PC-9 (cell line): ENCODE measurements at regions not wholly inside any gene's neighbourhood (a gene's known extent, or its start where the extent isn't known, plus 50 kb on each side); places are given as distances from the start of the nearest gene placed in this dataset.

ENCODE experiments used
- CTCF ChIP-seq: fragments of 200-600 bp; sonication (generic); conservative IDR thresholded peaks from 2 replicates; pipeline ENCODE4 v1.6.1; 2017; ENCODE audit warnings: mixed run types, antibody characterized with exemption, mild to moderate bottlenecking, moderate library complexity
- EZH2 ChIP-seq: fragments of 200-600 bp; sonication (generic); IDR thresholded peaks from 2 replicates; pipeline ENCODE4 v1.8.0; 2017; ENCODE audit warnings: antibody characterized with exemption, low read depth

- TF ChIP-seq CTCF (no peak), EZH2 (no peak)
These were observed 228.5 kb upstream of the FSIP2 start for GRCh38 chr2:185510060-185510459.
